HCT116 (cell line): ENCODE measurements at regions not wholly inside any gene's neighbourhood (a gene's known extent, or its start where the extent isn't known, plus 50 kb on each side); places are given as distances from the start of the nearest gene placed in this dataset.

ENCODE experiments used
- ATAC-seq: fragments of 200-7000 bp; cut with Tn5 transposase; 2 replicates; pipeline ENCODE4 v1.9.1; 2020; ENCODE audit warnings: mild to moderate bottlenecking, moderate library complexity
- BruUV-seq: library from RNA; stranded (reverse); fragments of 400-500 nt; replicated peaks from 2 replicates; lab custom pipeline; 2021; lab: Mats Ljungman, UMichigan
- CTCF ChIA-PET: fragments of 300-600 bp; sonication (Branson Sonifier 250); formaldehyde crosslinking; loops from one replicate; lab custom pipeline; 2021; ENCODE audit warnings: antibody characterized with exemption; lab: Charles Lee
- POLR2A ChIA-PET: fragments of 300-600, 350-600 bp; sonication (Branson Sonifier 250); formaldehyde crosslinking; loops from one replicate; lab custom pipeline; 2021; ENCODE audit warnings: antibody characterized with exemption; lab: Charles Lee
- RAD21 ChIA-PET, 2 experiments: fragments of 300-600 bp; sonication (Branson Sonifier 250); formaldehyde crosslinking; loops; one replicate each; lab custom pipeline; 2023; ENCODE audit warnings: low total read pairs in 2 of 2; ENCODE audit not compliant: uncharacterized antibody in 2 of 2, unreplicated experiment in 2 of 2, low non-redundant PET in 1 of 2; lab: Charles Lee
- DNase-seq: peaks from one replicate; pipeline ENCODE4 v3.0.0-alpha.2; 2010; ENCODE audit warnings: low read depth, low spot score
- H2AFZ ChIP-seq: fragments of 200-600 bp; shearing (Covaris generic), sonication (generic); 2 replicates; pipeline ENCODE4 v1.6.1; 2017; ENCODE audit warnings: low read depth, mixed run types, mixed read lengths, antibody characterized with exemption, low read length; ENCODE audit not compliant: poor library complexity, severe bottlenecking
- H3K27ac ChIP-seq: 2 replicates; pipeline ENCODE4 v1.5.1; 2012; ENCODE audit warnings: low read depth, low read length
- H3K27me3 ChIP-seq: fragments of 200-600 bp; sonication (generic); 2 replicates; pipeline ENCODE4 v1.6.1; 2016; ENCODE audit warnings: mixed run types, low read length, mixed read lengths; ENCODE audit not compliant: insufficient read depth
- H3K36me3 ChIP-seq, 2 experiments: fragments of 200-500 bp in 1 of 2; fragments of 200-600 bp in 1 of 2; sonication (Bioruptor generic) in 1 of 2; sonication (generic) in 1 of 2; 2 replicates each; pipeline versions ENCODE4 v1.5.1 to v1.6.1; 2014 to 2016; ENCODE audit warnings: low read length in 2 of 2, inconsistent platforms in 1 of 2, mixed read lengths in 1 of 2, mixed run types in 1 of 2; ENCODE audit not compliant: insufficient read depth in 2 of 2, control insufficient read depth in 1 of 2
- H3K4me1 ChIP-seq, 2 experiments: fragments of 200-600 bp in 1 of 2; sonication (generic) in 1 of 2; 2 replicates each; pipeline versions ENCODE4 v1.5.1 to v1.6.1; 2012 to 2017; ENCODE audit warnings: low read length in 2 of 2, inconsistent platforms in 1 of 2, mild to moderate bottlenecking in 1 of 2, mixed read lengths in 1 of 2, mixed run types in 1 of 2, moderate library complexity in 1 of 2; ENCODE audit not compliant: insufficient read depth in 2 of 2, control insufficient read depth in 1 of 2
- H3K4me2 ChIP-seq: fragments of 200-600 bp; sonication (generic); 2 replicates; pipeline ENCODE4 v1.6.1; 2017; ENCODE audit warnings: mixed run types, low read length, mixed read lengths
- H3K4me3 ChIP-seq, 2 experiments: fragments of 200-600 bp in 1 of 2; sonication (generic) in 1 of 2; replicated peaks in 1 of 2; 2 replicates each; pipeline ENCODE4 v1.5.1; 2011 to 2016; ENCODE audit warnings: low read length in 2 of 2, control low read depth in 1 of 2, low read depth in 1 of 2, mild to moderate bottlenecking in 1 of 2, mixed read lengths in 1 of 2, mixed run types in 1 of 2
- H3K79me2 ChIP-seq: fragments of 200-600 bp; sonication (generic); 2 replicates; pipeline ENCODE4 v1.6.1; 2017; ENCODE audit warnings: mild to moderate bottlenecking, mixed run types, low read length, moderate library complexity, mixed read lengths; ENCODE audit not compliant: insufficient read depth
- H3K9ac ChIP-seq: fragments of 200-600 bp; sonication (generic); 2 replicates; pipeline ENCODE4 v1.6.1; 2016; ENCODE audit warnings: low read length, mixed read lengths
- H3K9me2 ChIP-seq: fragments of 200-600 bp; sonication (generic), shearing (Covaris generic); 2 replicates; pipeline ENCODE4 v1.6.1; 2017; ENCODE audit warnings: mixed run types, mild to moderate bottlenecking, moderate library complexity; ENCODE audit not compliant: insufficient read depth
- H3K9me3 ChIP-seq, 2 experiments: fragments of 200-500 bp in 1 of 2; fragments of 200-600 bp in 1 of 2; sonication (Bioruptor generic) in 1 of 2; sonication (generic) in 1 of 2; 2 replicates each; pipeline ENCODE4 v1.6.1; 2014 to 2017; ENCODE audit warnings: low read length in 2 of 2, mixed read lengths in 2 of 2, inconsistent platforms in 1 of 2, low read depth in 1 of 2, mild to moderate bottlenecking in 1 of 2, mixed run types in 1 of 2, moderate library complexity in 1 of 2; ENCODE audit not compliant: control insufficient read depth in 1 of 2, insufficient read depth in 1 of 2
- H4K20me1 ChIP-seq: fragments of 200-600 bp; sonication (generic), shearing (Covaris generic); 2 replicates; pipeline ENCODE4 v1.6.1; 2017; ENCODE audit warnings: mixed run types, mild to moderate bottlenecking, moderate library complexity; ENCODE audit not compliant: insufficient read depth
- ATF3 ChIP-seq: IDR thresholded peaks from 2 replicates; pipeline ENCODE4 v1.6.1; 2012
- CBX3 ChIP-seq: IDR thresholded peaks from 2 replicates; pipeline ENCODE4 v1.6.1; 2012; ENCODE audit warnings: low read depth
- CEBPB ChIP-seq: IDR thresholded peaks from 2 replicates; pipeline ENCODE4 v1.6.1; 2012; ENCODE audit warnings: low read depth
- EGR1 ChIP-seq: IDR thresholded peaks from 2 replicates; pipeline ENCODE4 v1.6.1; 2012; ENCODE audit warnings: low read depth
- ELF1 ChIP-seq: IDR thresholded peaks from 2 replicates; pipeline ENCODE4 v1.6.1; 2012; ENCODE audit warnings: low read depth, borderline replicate concordance
- EZH2 ChIP-seq: fragments of 200-600 bp; sonication (generic); IDR thresholded peaks from 2 replicates; pipeline ENCODE4 v1.6.1; 2017; ENCODE audit warnings: antibody characterized with exemption, mixed run types
- EZH2phosphoT487 ChIP-seq: fragments of 200-600 bp; IDR thresholded peaks from 2 replicates; pipeline ENCODE4 v1.6.1; 2018; ENCODE audit warnings: antibody characterized with exemption, borderline replicate concordance
- FOSL1 ChIP-seq: IDR thresholded peaks from 2 replicates; pipeline ENCODE4 v1.6.1; 2012; ENCODE audit warnings: low read depth
- JUND ChIP-seq: IDR thresholded peaks from 2 replicates; pipeline ENCODE4 v1.6.1; 2012
- MAX ChIP-seq: IDR thresholded peaks from 2 replicates; pipeline ENCODE4 v1.6.1; 2012
- POLR2A ChIP-seq: IDR thresholded peaks from 2 replicates; pipeline ENCODE4 v1.7.0; 2011; ENCODE audit warnings: borderline replicate concordance; ENCODE audit not compliant: insufficient read depth, insufficient read length; ENCODE audit errors: extremely low read depth
- POLR2AphosphoS5 ChIP-seq: IDR thresholded peaks from 2 replicates; pipeline ENCODE4 v1.6.1; 2011; ENCODE audit warnings: mild to moderate bottlenecking, low read depth, low read length, moderate library complexity
- RAD21 ChIP-seq: IDR thresholded peaks from 2 replicates; pipeline ENCODE4 v1.6.1; 2012; ENCODE audit warnings: low read depth, mild to moderate bottlenecking
- REST ChIP-seq: IDR thresholded peaks from 2 replicates; pipeline ENCODE4 v1.6.1; 2012; ENCODE audit warnings: low read depth
- SIN3A ChIP-seq: IDR thresholded peaks from 2 replicates; pipeline ENCODE4 v1.6.1; 2012; ENCODE audit warnings: low read depth
- SP1 ChIP-seq: IDR thresholded peaks from 2 replicates; pipeline ENCODE4 v1.6.1; 2012; ENCODE audit warnings: low read depth
- TCF7L2 ChIP-seq: IDR thresholded peaks from 2 replicates; pipeline ENCODE4 v1.7.0; 2011; ENCODE audit warnings: borderline replicate concordance, inconsistent platforms; ENCODE audit not compliant: insufficient read depth, insufficient read length; ENCODE audit errors: extremely low read depth
- YY1 ChIP-seq: IDR thresholded peaks from 2 replicates; pipeline ENCODE4 v1.6.1; 2011; ENCODE audit warnings: low read length, low read depth, moderate library complexity, mild to moderate bottlenecking; ENCODE audit not compliant: insufficient replicate concordance; ENCODE audit errors: extremely low read depth
- ZNF274 ChIP-seq: fragments of 200-500 bp; sonication (Bioruptor generic); IDR thresholded peaks from 2 replicates; pipeline ENCODE4 v1.6.1; 2014; ENCODE audit warnings: mild to moderate bottlenecking, low read depth, low read length, inconsistent platforms
- intact Hi-C: fragments of 100-400 bp; cut with micrococcal nuclease; formaldehyde crosslinking; loops from 2 replicates; pipeline ENCODE4 v1.10.0; 2022

GRCh38 chr1:80910426-80910825 lies 890.3 kb upstream of the ADGRL2 start:
- intact Hi-C loops, result no loop called here
- Histone ChIP-seq H3K79me2 (no peaks in the 10 kb centered on the region), H3K9me2 (no peaks in the 10 kb centered on the region), H3K9ac (no peak overlapping the region), H4K20me1 (no peaks in the 10 kb centered on the region), H3K27ac (no peak overlapping the region), H3K4me2 (no peak overlapping the region), H2AFZ (no peak overlapping the region)
- ChIA-PET RAD21 (no interaction called here), CTCF (no interaction called here)
- TF ChIP-seq SIN3A (no peak), TCF7L2 (no peak), EZH2phosphoT487 (no peak), RAD21 (no peak), ELF1 (no peak), ZNF274 (no peak), EZH2 (no peak), CEBPB (no peak), FOSL1 (no peak), POLR2A (no peak), CBX3 (no peak), POLR2AphosphoS5 (no peak)
- TF ChIP-seq, all 23 proteins: peak for 0
- H3K4me1 ChIP-seq, result no peaks in the 10 kb centered on the region
- no peaks in the 10 kb centered on the region for H3K27me3 ChIP-seq
- no peaks in the 10 kb centered on the region for H3K36me3 ChIP-seq
- POLR2A ChIA-PET, result no interaction called here
- DNase-seq (no peak), ATAC-seq (no peak)
- H3K4me3 ChIP-seq, result no peak overlapping the region
- no peaks in the 10 kb centered on the region; a peak in 1 of 4 replicates for H3K9me3 ChIP-seq
- BruUV-seq, result no TSS peak

- DNase-seq (no peak), ATAC-seq (no peak)
- Histone ChIP-seq H4K20me1 (no peaks in the 10 kb centered on the region), H3K36me3 (no peaks in the 10 kb centered on the region), H3K4me1 (no peaks in the 10 kb centered on the region), H3K79me2 (no peaks in the 10 kb centered on the region), H3K27ac (no peak overlapping the region)
- ChIA-PET RAD21 (no interaction called here), CTCF (no interaction called here)
- TF ChIP-seq POLR2A, result no peak
- TF ChIP-seq YY1, result no peak
- TF ChIP-seq SP1, result no peak
- TF ChIP-seq REST, result no peak
- no peak for TF ChIP-seq CBX3
- no peak for TF ChIP-seq JUND
- no peak for TF ChIP-seq EZH2
- TF ChIP-seq MAX, result no peak
- no peak for TF ChIP-seq ATF3
- no peak for TF ChIP-seq RAD21
- TF ChIP-seq FOSL1, result no peak
- no peak for TF ChIP-seq EGR1
- TF ChIP-seq, all 23 proteins: peak for 0
- no peak overlapping the region for H3K4me2 ChIP-seq
- H3K27me3 ChIP-seq, result no peaks in the 10 kb centered on the region
- no peak overlapping the region for H3K4me3 ChIP-seq
- no peak overlapping the region for H3K9ac ChIP-seq
- no peaks in the 10 kb centered on the region for H3K9me2 ChIP-seq
- intact Hi-C loops, result no loop called here
- no peaks in the 10 kb centered on the region; a peak in 1 of 4 replicates for H3K9me3 ChIP-seq
- POLR2A ChIA-PET, result no interaction called here
- no peak overlapping the region for H2AFZ ChIP-seq
- BruUV-seq, result no TSS peak
Measured at GRCh38 chr1:80909172-80909784, 891.5 kb upstream of the ADGRL2 start.
